ENCODE measurements at regions not wholly inside any gene's neighbourhood (a gene's known extent, or its start where the extent isn't known, plus 50 kb on each side); places are given as distances from the start of the nearest gene placed in this dataset.
"Not testable (repeated sequence)": the region's sequence is repeated elsewhere in the genome, so short reads cannot be mapped to it uniquely, and the experiment has no call there.

GRCh38 chr14:71429902-71430301 lies 502.3 kb upstream of the RGS6 start:
- no peak for TF ChIP-seq EP300 (IDR thresholded peaks at IDR 0.05)
- no peak for DNase-seq (ENCODE audit: extremely low spot score)
- Histone ChIP-seq H3K36me3 (no peaks in the 10 kb centered on the region), H3K27ac (replicated peaks in 1 of 4) (no peak overlapping the region), H3K27me3 (no peaks in the 10 kb centered on the region), H3K4me1 (no peaks in the 10 kb centered on the region), H3K4me3 (no peak overlapping the region), H3K9me3 (peaks cover 0 to 10% (median 2%) of the 10 kb centered on the region in 4 donors)
- intact Hi-C loops (cut with DNase I): no loop called here

- Histone ChIP-seq H3K27ac (replicated peaks in 1 of 4) (no peak overlapping the region), H3K9me3 (peaks cover 0 to 10% (median 0%) of the 10 kb centered on the region in 4 donors), H3K36me3 (no peaks in the 10 kb centered on the region), H3K4me3 (no peak overlapping the region), H3K27me3 (no peaks in the 10 kb centered on the region), H3K4me1 (no peaks in the 10 kb centered on the region)
- DNase-seq (ENCODE audit: extremely low spot score): no peak
- intact Hi-C loops (cut with DNase I): no loop called here
- TF ChIP-seq EP300 (IDR thresholded peaks at IDR 0.05): no peak
- no peak for TF ChIP-seq POLR2A (IDR thresholded peaks at IDR 0.05; ENCODE audit: low read depth)
- no peak for TF ChIP-seq POLR2AphosphoS5 (IDR thresholded peaks at IDR 0.05)
- TF ChIP-seq CTCF (IDR thresholded peaks at IDR 0.05): no peak
- WGBS: 95% methylated on average over 2 of the region's 2 CpGs
Measured at GRCh38 chr14:71430321-71430677, 501.9 kb upstream of the RGS6 start.

- Histone ChIP-seq H3K9me3 (peaks cover 0 to 9% (median 0%) of the 10 kb centered on the region in 4 donors), H3K4me3 (no peak overlapping the region), H3K4me1 (no peaks in the 10 kb centered on the region), H3K27me3 (no peaks in the 10 kb centered on the region), H3K36me3 (no peaks in the 10 kb centered on the region), H3K27ac (replicated peaks in 1 of 4) (no peak overlapping the region)
- TF ChIP-seq POLR2AphosphoS5 (IDR thresholded peaks at IDR 0.05) (no peak), EP300 (IDR thresholded peaks at IDR 0.05) (no peak), POLR2A (IDR thresholded peaks at IDR 0.05; ENCODE audit: low read depth) (no peak)
- WGBS: 89% methylated on average over 3 of the region's 3 CpGs
- DNase-seq (ENCODE audit: extremely low spot score): no peak
- intact Hi-C loops (cut with DNase I): no loop called here
Measured at GRCh38 chr14:71430678-71431376, 501.4 kb upstream of the RGS6 start.

- H3K27me3 ChIP-seq: no peaks in the 10 kb centered on the region
- DNase-seq (ENCODE audit: extremely low spot score): no peak
- WGBS: 88% methylated on average over 3 of the region's 3 CpGs
- H3K9me3 ChIP-seq: no peaks in the 10 kb centered on the region
- TF ChIP-seq POLR2A (IDR thresholded peaks at IDR 0.05; ENCODE audit: low read depth) (no peak), EP300 (IDR thresholded peaks at IDR 0.05) (no peak), POLR2AphosphoS5 (IDR thresholded peaks at IDR 0.05) (no peak), CTCF (IDR thresholded peaks at IDR 0.05) (no peak)
- H3K36me3 ChIP-seq: no peaks in the 10 kb centered on the region
- peaks cover 0 to under 1% (median 0%) of the 10 kb centered on the region in 4 donors for H3K4me1 ChIP-seq
- intact Hi-C loops (cut with DNase I): no loop called here
- no peak overlapping the region for H3K27ac ChIP-seq (replicated peaks in 1 of 4)
- no peak overlapping the region for H3K4me3 ChIP-seq
Measured at GRCh38 chr14:71432334-71433110, 499.7 kb upstream of the RGS6 start.

GRCh38 chr14:71433303-71433702 lies 498.9 kb upstream of the RGS6 start:
- Histone ChIP-seq H3K4me1 (peaks cover 0 to 8% (median 5%) of the 10 kb centered on the region in 4 donors), H3K9me3 (no peaks in the 10 kb centered on the region), H3K27me3 (no peaks in the 10 kb centered on the region), H3K36me3 (no peaks in the 10 kb centered on the region), H3K4me3 (no peak overlapping the region), H3K27ac (replicated peaks in 1 of 4) (no peak overlapping the region)
- intact Hi-C loops (cut with DNase I): no loop called here
- WGBS: 96% methylated on average over 8 of the region's 8 CpGs
- DNase-seq (ENCODE audit: extremely low spot score): no peak
- TF ChIP-seq POLR2AphosphoS5 (IDR thresholded peaks at IDR 0.05) (no peak), CTCF (IDR thresholded peaks at IDR 0.05) (no peak)

GRCh38 chr14:71435641-71436040 lies 496.6 kb upstream of the RGS6 start:
- H3K4me3 ChIP-seq; H3K27me3 ChIP-seq; H3K9me3 ChIP-seq; H3K36me3 ChIP-seq; H3K27ac ChIP-seq (replicated peaks in 1 of 4); intact Hi-C loops (cut with DNase I); DNase-seq (ENCODE audit: extremely low spot score): not testable (repeated sequence)
- peaks cover 11 to 30% (median 27%) of the 10 kb centered on the region in 4 donors for H3K4me1 ChIP-seq
- 95% methylated on average over 2 of the region's 2 CpGs for WGBS

All from esophagus muscularis mucosa (tissue), 4 donors.